GM19468 (cell line): ENCODE measurements at regions not wholly inside any gene's neighbourhood (a gene's known extent, or its start where the extent isn't known, plus 50 kb on each side); places are given as distances from the start of the nearest gene placed in this dataset.

ENCODE experiments used
- ATAC-seq: cut with Tn5 transposase; IDR thresholded peaks from one replicate; pipeline ENCODE4 v1.9.1; 2021; ENCODE audit warnings: mild to moderate bottlenecking, moderate library complexity, moderate number of reproducible peaks; ENCODE audit not compliant: unreplicated experiment; ENCODE audit errors: extremely low read depth

DNA sequence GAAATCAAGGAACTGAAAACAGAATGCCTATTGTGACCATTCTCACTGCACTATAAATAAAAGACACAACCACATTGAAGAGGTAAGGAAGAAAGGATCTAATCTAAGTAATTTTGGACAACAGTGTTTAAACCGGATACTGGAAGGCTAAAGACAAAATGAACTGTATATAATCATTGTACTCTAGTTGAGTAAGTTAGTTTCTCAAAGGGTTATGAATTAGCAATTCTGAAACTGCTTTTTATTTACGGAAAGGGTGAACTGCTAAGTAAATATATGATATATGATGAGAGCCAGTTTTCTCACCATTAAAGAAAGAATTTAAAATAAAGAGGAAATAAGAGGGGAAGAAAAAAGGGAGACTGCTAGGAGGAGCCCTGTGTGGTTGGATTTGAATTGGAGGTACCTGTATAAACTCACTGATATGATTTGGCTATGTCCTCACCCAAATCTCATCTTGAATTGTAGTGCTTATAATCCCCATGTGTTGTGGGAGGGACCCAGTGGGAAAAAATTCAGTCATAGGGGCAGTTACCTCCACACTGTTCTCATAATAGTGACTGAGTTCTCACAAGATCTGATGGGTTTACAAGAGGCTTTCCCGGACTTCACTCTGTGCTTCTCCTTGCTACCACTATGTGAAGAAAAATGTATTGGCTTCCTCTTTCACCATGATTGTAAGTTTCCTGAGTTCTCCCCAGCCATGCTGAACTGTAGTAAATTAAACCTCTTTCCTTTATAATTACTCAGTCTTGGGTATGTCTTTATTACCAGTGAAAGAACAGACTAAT, 607.7 kb downstream of the PYDC2 start:
- ATAC-seq: peak; percentile 63

DNA sequence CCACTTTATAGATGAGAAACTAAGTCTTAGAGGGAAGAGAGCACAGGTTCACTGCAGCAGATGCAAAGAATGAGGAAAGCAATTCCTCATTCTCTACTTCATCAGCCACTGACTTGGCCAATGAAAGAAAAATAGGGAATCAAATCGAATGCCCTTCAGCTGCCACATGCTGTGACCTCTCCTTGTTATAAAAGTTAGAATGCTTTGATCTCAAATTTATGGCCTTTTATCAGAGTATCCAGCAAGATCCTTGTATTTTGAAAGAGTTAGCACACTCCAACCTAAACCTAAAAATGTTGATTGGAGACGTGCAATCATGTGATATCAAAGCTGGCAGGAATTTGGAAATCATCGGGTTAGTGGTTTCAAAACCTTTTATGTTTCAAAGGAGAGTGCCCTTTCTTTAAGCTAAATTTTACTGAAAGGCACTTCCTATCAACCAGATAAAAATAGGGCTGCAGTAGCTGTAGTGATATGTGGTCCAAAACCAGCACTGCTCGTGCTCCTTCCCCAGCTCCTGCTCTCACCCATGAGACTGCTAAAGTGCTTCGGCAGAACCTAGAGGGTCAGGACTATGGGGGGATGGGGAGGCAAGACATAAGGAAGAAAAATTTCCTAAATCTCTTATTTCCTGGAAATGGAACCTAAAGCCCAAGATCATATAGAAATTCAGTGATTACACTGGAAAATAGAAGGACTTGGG, 617.0 kb downstream of the PYDC2 start:
- ATAC-seq: no peak

DNA sequence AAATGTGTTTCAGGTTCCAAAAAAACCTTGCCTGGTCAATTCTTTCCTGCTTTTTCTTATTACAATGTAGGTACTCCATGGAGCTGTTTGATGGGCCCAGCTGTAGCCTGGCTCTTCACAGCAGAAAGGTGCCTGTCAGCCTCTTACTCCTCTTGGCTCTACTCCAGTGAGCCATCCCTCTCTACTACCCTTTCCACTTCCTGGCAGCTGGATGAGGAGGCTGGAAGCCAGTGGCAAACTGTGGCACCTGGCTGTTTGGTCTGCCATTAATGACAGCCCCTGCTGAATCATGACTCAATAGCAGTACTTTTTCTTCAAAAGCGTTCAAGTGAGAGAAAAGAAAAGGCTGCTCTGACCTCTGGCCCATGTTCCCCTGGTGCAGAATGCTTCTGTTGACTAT, 618.1 kb downstream of the PYDC2 start:
- ATAC-seq: no peak

DNA sequence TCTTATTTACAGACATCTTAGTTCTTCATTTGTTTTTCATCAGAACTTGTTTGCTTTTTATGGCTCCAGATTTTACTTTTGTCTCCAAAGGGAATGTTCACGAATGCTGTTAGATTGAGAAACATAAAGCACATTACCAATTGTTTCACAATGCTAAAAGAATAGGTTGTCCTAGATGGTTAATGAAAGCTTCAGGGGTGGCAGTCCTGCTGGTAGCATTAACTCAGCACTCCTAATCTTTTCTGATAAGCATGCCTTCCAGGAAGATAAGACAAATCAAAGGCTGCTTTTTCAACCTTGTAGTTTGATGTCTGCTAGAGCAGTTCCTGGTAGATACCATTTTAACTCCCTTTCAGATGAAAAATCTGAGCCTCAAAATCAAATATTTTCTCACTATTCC, 619.4 kb downstream of the PYDC2 start:
- no peak for ATAC-seq

DNA sequence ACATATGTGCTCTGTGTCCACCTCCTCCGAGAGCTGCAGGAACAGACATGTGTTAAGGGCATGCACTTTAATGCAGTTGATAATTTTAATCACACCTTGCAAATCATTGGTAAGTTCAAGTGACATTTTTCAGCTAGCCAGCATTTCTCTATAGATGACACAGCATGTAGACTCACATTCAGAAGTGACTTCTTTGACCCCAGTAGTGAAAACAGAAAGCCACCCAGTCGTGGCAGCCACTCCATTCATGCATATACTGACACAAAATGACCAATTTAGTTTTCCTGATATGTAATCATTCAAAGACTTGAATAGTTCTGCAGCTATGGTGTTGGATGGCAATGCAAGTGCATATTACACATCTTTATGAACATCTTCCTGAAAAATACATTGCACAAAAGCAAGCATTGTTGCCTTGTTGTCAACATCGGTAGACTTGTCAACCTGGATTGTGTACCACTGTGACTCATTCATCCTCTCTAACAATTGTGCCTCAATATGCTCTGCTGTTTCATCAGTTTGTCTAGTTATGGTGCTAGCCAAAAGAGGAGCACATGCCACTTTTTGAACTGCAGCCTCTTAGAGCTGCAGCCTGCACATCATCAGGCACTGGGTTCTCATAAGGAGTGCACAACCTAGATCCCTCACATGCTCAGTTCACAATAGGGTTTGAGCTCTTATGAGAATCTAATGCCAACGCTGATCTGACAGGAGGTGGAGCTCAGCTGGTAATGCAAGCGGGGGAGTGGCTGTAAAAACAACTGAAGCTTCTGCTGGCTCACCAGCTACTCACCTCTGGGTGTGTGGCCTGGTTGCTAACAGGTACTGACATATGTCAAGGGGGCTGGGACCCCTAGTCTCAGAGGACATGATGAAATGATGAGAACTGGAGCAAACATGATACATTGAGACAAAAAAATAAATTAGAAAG, 622.0 kb downstream of the PYDC2 start:
- ATAC-seq: peak; percentile 90
